Pancreas (tissue), 10 donors: ENCODE measurements at regions not wholly inside any gene's neighbourhood (a gene's known extent, or its start where the extent isn't known, plus 50 kb on each side); places are given as distances from the start of the nearest gene placed in this dataset.

Experiments used
- ATAC-seq, 4 donors: fragments of 200-7000 bp; cut with Tn5 transposase; one replicate each; pipeline versions ENCODE4 v1.8.0 to v1.9.1; 2020; ENCODE audit warnings: mild to moderate bottlenecking in 4 of 4, moderate library complexity in 4 of 4
- DNase-seq, 6 donors: peaks; one replicate each; pipeline ENCODE4 v3.0.0-alpha.2; 2020
- FAIRE-seq: peaks from 2 replicates; lab custom pipeline; 2012; peaks lifted over from hg19 to GRCh38; lab: Jason Lieb, UNC
- H3K27ac ChIP-seq, 4 donors: fragments of 200-600 bp; sonication (generic); 1 replicate in 3 of 4; 2 replicates in 1 of 4; pipeline versions ENCODE4 v1.5.0 to v1.8.0; 2020
- H3K27me3 ChIP-seq, 4 donors: fragments of 200-600 bp; one replicate each; pipeline ENCODE4 v1.8.0; 2021
- H3K36me3 ChIP-seq, 3 donors: fragments of 200-600 bp; sonication (generic) in 1 of 3; one replicate each; pipeline versions ENCODE4 v1.5.0 to v1.8.0; 2020 to 2021
- H3K4me1 ChIP-seq, 3 donors: fragments of 200-600 bp; one replicate each; pipeline ENCODE4 v1.8.0; 2021
- H3K4me3 ChIP-seq, 4 donors: fragments of 200-600 bp; sonication (generic) in 2 of 4; one replicate each; pipeline versions ENCODE4 v1.5.0 to v1.8.0; 2020 to 2021
- H3K9me3 ChIP-seq, 4 donors: fragments of 200-600 bp; one replicate each; pipeline ENCODE4 v1.8.0; 2021
- CTCF ChIP-seq, 4 donors: fragments of 200-600 bp; sonication (generic) in 3 of 4; IDR thresholded peaks; one replicate each; pipeline versions ENCODE4 v1.5.0 to v1.8.0; 2021; ENCODE audit warnings: antibody characterized with exemption in 4 of 4
- WGBS, 2 donors: extraction: QIAGEN DNeasy Blood & Tissue Kit; methylation state at CpG; one replicate each; pipeline ENCODE4 v1.1.7; 2013; 5-methylcytosine and 5-hydroxymethylcytosine counted together
- intact Hi-C, 3 donors: fragments of 100-400 bp; cut with DNase I; formaldehyde crosslinking; loops; one replicate each; pipeline versions ENCODE4 v1.11.1 to v1.14.2; 2022
- donor health status: healthy with polysubstance abuse.
- donor health status: DM: no; HTN: no; CAD: no; lungs with moderate emphysema.
- donor health status: DM: no; HTN: no; CAD: no.
- donor health status: control.
- donor health status: control.
- donor health status: Bipolar disorder and iron deficiency.
- donor health status: DM: yes; HTN: yes; CAD: no.
- donor health status: DM: no; HTN: no; CAD: no.
- donor health status: DM: no; HTN: no; CAD: no.
- donor health status: DM: yes; HTN: yes; CAD: no.

GRCh38 chr20:57794600-57795341 lies 85.0 kb upstream of the PMEPA1 start:
- Histone ChIP-seq H3K27ac (no peak overlapping the region), H3K4me1 (no peaks in the 10 kb centered on the region), H3K9me3 (no peaks in the 10 kb centered on the region), H3K4me3 (no peak overlapping the region), H3K36me3 (no peaks in the 10 kb centered on the region), H3K27me3 (no peaks in the 10 kb centered on the region)
- TF ChIP-seq CTCF (IDR thresholded peaks at IDR 0.05) = no peak
- intact Hi-C loops = no loop called here
- ATAC-seq = peak in 1 of 4 donors; percentile 22
- WGBS, 2 donors = 64 to 66% methylated on average over 21 of the region's 21 CpGs
- FAIRE-seq = no peak
- DNase-seq = no peak

GRCh38 chr20:57794036-57794435 lies 84.2 kb upstream of the PMEPA1 start:
- no peak for DNase-seq

GRCh38 chr20:57793421-57793820 lies 83.6 kb upstream of the PMEPA1 start:
- no peaks in the 10 kb centered on the region for H3K27me3 ChIP-seq
- WGBS, 2 donors = 68 to 70% methylated on average over 9 of the region's 9 CpGs
- DNase-seq (no peak), FAIRE-seq (no peak), ATAC-seq (no peak)
- H3K4me3 ChIP-seq = no peak overlapping the region
- intact Hi-C loops = no loop called here
- H3K9me3 ChIP-seq = no peaks in the 10 kb centered on the region
- H3K27ac ChIP-seq = no peak overlapping the region
- H3K4me1 ChIP-seq = no peaks in the 10 kb centered on the region
- no peak for TF ChIP-seq CTCF (IDR thresholded peaks at IDR 0.05)
- H3K36me3 ChIP-seq = no peaks in the 10 kb centered on the region

More at GRCh38 chr20:57794036-57794435, 84.2 kb upstream of the PMEPA1 start:
- TF ChIP-seq CTCF (IDR thresholded peaks at IDR 0.05) = no peak
- H3K27me3 ChIP-seq = no peaks in the 10 kb centered on the region
- H3K4me1 ChIP-seq = no peaks in the 10 kb centered on the region
- H3K4me3 ChIP-seq = no peak overlapping the region
- intact Hi-C loops = no loop called here
- no peaks in the 10 kb centered on the region for H3K9me3 ChIP-seq
- no peaks in the 10 kb centered on the region for H3K36me3 ChIP-seq
- no peak for FAIRE-seq
- H3K27ac ChIP-seq = no peak overlapping the region
- 83 to 90% methylated on average over 7 of the region's 7 CpGs for WGBS, 2 donors
- no peak for ATAC-seq

GRCh38 chr20:57792386-57793080 lies 82.7 kb upstream of the PMEPA1 start:
- ATAC-seq = no peak
- 62 to 64% methylated on average over 20 of the region's 20 CpGs for WGBS, 2 donors
- Histone ChIP-seq H3K27me3 (no peaks in the 10 kb centered on the region), H3K9me3 (no peaks in the 10 kb centered on the region), H3K27ac (no peak overlapping the region), H3K4me1 (no peaks in the 10 kb centered on the region), H3K4me3 (no peak overlapping the region), H3K36me3 (no peaks in the 10 kb centered on the region)
- no peak for DNase-seq
- intact Hi-C loops = no loop called here
- TF ChIP-seq CTCF (IDR thresholded peaks at IDR 0.05) = no peak
- FAIRE-seq = no peak

- no peaks in the 10 kb centered on the region for H3K9me3 ChIP-seq
- 46 to 60% methylated on average over 8 of the region's 8 CpGs for WGBS, 2 donors
- intact Hi-C loops = no loop called here
- FAIRE-seq (no peak), ATAC-seq (no peak), DNase-seq (no peak)
- no peaks in the 10 kb centered on the region for H3K4me1 ChIP-seq
- H3K36me3 ChIP-seq = no peaks in the 10 kb centered on the region
- TF ChIP-seq CTCF (IDR thresholded peaks at IDR 0.05) = no peak
- H3K27ac ChIP-seq = no peak overlapping the region
- H3K4me3 ChIP-seq = no peak overlapping the region
- H3K27me3 ChIP-seq = no peaks in the 10 kb centered on the region
Measured at GRCh38 chr20:57791966-57792365, 82.2 kb upstream of the PMEPA1 start.
